ENCODE measurements at regions not wholly inside any gene's neighbourhood (a gene's known extent, or its start where the extent isn't known, plus 50 kb on each side); places are given as distances from the start of the nearest gene placed in this dataset.
"Not testable (repeated sequence)": the region's sequence is repeated elsewhere in the genome, so short reads cannot be mapped to it uniquely, and the experiment has no call there.

DNA sequence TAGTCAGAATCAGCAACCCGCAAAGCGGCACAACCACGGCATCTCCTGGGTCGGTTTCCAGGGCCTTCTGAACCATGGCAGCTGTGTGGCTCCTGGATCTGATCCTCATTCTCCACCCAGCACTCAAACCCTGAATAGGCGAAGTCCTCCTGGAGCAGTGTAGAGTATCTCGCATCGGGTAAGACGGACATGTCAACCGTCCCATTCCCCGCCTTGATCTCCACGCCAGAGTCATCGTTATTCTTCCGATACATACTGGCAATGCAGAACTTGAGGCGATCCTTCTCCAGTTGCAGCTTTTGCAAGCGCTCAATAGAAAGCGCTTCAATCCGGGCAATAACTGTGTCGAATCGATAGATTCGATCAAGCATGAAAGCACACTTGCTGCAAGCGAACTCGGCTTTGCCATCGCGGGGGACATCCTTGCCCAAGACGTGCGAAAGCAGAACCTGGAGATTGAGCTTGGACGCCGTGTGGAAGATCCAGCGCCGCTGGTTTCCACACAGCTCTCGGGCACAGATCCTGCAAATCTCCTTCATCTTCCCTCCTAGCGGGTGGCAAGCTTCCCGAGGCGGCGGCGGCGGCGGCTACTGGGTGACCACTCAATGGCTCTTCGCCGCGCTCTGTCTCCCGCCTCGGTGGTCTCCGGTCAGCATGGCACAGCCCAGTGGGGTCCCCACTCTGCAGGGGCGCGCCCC is 142.9 kb downstream of the NBPF8 start:
- not testable (repeated sequence) for DNase-seq

DNA sequence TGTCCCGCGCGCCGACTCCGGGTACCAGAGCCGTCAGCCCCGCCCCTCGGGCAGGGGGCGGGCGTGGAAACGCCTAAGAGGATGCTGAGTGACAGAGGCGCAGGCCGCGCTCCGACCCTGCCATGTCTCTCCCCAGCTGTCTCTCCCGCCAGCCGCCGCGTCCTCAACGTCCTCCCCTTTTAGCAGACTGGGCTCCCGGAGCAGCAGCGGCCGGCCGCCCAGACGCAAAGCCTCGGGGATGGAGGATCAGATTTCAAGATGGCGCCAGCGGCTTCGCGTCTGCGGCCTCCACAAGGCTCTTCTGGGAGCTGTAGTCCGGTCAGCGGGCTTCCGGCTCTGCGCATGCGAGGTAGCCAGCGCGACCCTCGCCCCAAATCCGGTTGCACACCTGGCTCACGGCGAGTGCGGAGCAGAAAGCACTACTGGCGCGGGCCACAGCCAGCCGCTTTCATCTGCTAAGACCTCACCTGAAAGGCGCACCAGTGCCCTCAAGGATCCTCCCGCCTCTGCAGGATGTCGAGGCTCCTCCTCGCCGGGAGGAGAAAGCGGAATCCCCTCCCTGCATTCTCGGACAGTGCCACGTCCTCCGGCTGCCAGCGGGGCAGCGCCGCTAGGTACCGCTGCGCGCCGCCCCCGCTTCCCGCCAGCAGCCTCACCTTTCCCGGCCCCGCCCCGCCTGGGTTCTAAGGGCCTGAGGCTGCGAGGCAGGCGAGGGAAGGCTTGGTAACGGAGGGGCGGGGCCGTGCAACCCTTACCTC is 143.6 kb downstream of the NBPF8 start:
- DNase-seq = peak; percentile 33

DNA sequence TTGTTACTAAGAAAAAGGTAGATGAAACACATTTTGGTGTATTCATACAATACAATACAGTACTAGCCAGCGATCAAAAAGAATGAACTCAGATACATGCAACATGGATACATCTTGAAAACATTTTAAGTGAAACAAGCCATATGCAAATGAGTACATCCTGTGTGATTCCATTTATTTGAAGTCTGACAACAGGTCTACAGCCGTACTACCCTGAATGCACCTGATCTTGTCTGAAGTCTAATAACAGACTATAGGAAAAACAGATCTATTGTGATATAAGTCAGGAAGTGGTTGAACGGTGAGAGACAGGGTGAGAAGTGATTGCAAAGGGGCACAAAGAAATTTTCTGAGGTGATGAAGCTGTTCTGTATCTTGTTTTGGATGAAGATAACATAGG is 146.9 kb downstream of the NBPF8 start:
- peak; percentile 7 for DNase-seq

DNA sequence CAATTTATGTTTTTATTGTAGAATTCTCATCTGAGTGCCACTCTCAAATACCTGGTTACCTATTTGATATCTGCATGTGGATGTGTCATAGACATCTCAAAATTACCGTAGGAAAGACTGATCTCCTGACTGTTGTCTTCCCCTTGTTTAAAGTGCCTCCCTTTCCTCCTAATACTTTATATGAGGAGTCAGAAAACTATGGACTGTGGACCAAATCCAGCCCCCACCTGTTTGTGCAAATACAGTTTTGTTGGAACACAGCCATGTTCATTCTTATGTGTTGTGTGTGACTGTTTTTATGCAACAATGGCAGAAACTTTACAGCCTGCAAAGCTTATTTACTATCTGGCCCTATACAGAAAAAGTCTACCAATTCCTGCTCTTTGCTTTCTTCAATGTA is 150.6 kb downstream of the NBPF8 start:
- not testable (repeated sequence) for DNase-seq

DNA sequence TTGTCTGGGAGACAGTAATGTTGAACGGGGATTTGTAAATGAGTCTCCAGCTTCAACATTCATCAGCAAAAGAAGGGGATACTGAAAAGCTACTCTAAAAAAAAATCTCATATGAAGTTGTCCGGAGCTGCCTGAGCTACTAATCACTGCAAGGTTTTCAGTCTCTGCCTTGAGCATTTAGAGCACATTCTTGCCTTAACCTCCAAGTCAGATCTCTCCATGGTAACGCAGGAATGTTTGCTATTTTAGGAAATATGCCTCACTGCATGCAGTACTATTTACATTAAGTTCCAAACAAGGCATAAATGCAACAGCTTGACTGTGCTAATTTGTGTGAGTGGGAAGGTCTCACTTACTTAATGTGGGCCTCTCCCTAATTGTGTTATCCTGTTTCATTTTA is 152.8 kb downstream of the NBPF8 start:
- DNase-seq = not testable (repeated sequence)

DNA sequence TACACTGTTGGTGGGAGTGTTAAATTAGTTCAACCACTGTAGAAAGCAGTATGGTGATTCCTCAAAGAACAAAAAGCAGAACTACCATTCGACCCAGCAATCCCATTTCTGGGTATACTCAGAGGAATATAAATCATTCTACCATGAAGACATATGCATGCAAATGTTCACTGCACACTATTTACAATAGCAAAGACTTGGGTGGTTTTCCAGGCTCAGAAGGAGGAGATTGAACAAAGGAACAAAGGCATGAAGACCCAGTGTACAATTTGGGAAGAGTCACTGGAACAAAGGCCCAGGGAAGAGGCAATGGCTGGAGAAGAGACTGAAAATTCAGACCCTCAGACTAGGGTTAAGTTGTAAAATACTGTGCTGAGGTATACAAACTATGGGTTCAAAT is 148.5 kb upstream of the NBPF26 start:
- not testable (repeated sequence) for DNase-seq

DNA sequence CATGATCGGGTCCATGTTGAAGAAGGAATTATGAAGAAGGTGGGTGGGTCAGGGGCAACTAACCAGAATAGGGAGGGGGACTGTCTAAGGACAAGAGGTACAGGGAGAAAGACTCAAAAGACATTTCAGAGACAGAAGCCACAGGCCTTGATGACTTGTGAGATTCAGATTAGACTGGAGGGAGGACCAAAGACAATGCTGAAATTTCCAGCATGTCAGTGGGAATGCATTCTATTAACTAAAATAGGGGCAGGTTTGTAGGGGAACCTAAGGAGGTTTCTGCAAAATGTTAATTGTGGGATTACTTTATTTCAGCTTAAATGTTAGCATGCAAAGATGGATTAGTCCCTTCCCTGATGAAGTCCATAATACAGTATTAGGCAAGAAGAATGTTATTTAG is 141.6 kb upstream of the NBPF26 start:
- DNase-seq = not testable (repeated sequence)

DNA sequence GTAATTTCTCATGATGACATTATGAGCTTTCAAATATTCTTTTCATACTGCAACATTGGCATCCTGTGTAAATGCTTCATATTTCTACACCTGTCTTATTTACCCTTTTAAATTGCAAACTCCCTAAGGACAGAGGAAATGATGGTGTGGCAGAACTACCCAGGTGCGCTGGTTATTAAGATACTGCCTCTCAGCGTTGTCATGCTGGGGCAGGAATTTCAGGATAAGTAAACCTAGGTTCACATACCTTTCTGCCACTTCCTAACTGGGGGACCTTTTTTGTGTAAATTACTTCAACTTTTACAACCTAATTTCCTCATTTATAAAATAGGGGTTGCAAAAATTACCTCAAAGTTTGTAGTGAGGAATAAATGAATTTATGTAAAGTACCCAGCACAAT is 137.7 kb upstream of the NBPF26 start:
- not testable (repeated sequence) for DNase-seq

DNA sequence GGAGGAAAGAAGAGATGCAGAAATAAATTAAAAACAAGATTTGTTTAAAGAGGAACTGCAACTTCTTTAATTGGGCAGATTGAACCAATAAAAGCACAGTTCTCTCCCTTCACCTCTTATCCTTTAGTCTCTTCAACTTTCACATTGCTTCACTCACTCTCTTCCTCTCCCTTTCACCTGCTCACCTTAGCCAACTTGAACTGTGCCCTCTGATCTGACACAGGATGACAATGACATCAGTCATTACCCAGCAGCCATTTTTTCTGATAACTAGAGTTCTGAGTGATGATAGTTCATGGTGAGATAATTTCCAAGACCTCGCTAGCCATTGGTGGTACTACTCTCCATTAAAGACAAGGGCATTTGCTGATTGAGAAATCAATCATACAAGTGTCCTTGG is 134.9 kb upstream of the NBPF26 start:
- not testable (repeated sequence) for DNase-seq

DNA sequence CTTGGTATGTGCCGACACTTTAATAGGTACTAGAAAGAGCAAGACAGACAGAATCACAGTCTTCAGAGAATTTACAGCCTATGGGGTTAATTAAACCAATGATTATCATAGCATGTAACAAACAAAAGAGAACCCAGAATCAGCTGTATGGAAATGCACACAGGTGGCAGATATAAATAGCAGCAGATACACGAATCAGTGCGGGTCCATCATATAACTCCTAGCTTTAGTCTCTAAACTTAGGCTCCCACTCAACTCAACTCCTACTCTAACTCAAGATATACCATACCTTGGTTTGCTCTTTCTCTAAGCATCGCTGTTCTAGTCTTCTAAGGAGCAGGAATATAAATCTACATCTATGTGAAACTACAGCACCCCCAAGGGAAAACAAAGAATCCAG is 132.0 kb upstream of the NBPF26 start:
- DNase-seq = not testable (repeated sequence)

DNA sequence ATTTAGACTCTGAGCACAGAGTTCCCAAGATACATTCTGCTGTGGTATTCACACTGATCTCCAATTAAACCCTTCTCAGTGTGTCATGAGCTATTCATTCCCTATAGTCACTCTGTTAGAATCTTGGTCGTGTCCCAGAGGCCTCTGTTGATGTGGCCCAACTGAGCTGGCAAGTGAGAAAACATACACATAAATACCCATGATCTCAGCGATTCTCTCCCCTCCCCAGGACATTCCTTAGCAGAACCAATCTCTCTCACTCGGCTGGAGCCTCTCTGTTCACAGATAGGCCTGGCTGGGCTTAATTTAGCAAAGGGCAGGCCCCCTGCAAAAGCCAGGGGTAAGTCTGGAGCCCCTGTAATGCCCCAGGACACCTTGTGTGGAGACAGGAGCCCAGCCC is 130.8 kb upstream of the NBPF26 start:
- DNase-seq = not testable (repeated sequence)

DNA sequence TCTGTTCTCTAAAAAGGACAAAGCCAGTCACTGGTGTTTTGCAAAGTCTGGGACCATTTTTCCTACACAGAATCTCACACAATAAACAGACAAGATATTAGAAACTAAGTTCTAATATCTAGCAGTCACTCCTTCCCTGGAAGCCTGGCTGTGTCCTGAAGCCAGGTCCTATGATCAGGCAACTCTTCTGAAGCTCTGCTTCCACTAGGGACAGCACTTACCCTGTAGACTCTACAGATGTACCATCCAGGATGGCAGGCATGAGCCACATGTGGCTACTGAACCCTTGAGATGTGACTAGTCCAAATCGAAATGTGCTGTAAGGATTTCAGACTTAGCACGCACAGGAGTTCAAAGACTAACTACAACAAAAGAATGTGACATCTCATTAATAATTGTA is 130.1 kb upstream of the NBPF26 start:
- not testable (repeated sequence) for DNase-seq

DNA sequence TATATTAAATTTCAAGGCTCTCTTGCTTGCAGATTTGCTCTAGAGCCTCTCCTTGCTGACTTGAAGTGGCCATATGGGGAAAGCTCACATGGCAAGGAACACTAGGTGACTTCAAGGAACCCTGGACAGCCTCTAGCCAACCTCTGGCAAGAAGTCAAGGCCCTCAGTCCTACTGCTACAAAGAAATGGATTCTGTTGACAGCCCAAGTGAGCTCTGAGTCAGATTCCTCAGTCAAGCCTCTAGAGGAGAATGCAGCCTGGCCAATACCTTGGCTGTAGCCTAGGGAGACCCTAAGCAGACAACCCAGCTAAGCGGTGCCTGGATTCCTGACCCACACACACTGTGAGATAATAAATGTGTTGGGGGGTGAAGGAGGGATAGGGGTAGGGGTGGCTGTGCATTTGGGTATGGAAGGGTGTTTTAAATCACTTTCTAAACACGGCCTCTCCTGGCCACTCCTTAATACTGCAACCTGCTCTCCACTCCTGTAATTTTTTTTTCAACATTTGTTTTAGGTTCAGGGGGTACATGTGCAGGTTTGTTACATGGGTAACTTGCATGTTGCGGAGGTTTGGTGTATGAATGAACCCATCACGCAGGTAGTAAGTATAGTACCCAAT is 125.3 kb upstream of the NBPF26 start:
- DNase-seq = not testable (repeated sequence)

DNA sequence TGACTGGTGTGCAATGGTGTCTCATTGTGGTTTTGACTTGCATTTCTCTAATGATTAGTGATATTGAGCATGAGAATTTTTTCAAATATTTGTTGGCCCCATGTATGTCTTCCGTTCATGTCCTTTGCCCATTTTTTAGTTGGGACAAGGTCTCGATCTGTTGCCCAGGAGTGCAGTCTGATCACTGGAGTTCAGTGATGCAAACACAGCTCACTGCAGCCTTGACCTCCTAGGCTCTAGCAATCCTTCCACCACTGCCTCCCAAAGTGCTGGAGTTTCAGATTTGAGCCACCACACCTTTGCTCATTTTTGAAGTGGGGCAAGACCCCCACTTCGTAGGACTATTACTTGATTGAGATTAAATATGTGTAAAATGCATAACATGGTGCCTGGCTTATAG is 124.2 kb upstream of the NBPF26 start:
- DNase-seq = not testable (repeated sequence)

DNA sequence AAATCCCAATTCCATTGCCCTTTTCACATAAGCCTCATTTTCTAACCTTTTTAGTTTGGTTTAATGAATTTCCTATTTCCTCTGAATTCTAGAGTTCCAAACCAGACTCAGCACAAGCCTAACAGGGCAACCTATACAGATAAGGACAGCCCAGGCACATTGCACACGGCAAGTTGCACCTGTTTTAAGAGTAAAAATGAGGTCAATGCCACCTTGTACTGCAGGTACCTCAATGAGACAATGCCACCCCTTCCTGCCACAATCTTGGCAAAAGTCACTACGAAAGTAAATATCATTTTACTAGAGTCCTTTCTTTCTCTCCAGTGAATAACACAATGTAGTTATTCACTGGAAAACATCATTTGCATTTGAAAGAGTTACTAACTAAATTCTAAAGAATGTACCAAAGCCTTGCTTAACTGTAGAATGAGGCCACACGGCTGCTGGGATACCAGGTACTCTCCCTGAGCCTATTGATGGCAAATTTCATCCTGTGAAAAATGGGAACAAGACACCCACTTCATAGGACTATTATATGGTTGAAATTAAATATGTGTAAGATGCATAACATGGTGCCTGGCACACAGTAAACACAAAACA is 123.2 kb upstream of the NBPF26 start:
- DNase-seq = not testable (repeated sequence)

DNA sequence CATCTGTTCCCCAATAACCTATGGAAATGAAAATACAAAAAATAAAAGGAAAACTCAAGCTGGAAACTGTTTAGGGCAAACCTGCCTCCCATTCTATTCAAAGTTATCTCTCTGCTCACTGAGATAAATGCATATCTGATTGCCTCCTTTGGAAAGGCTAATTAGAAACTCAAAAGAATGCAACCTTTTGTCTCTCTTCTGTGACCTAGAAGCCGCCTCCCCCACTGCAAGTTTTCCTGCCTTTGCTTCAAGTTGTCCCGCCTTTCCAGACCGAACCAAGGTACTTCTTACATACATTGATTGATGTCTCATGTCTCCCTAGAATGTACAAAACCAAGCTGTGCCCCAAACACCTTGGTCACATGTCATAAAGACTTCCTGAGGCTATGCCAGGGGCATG is 115.9 kb upstream of the NBPF26 start:
- not testable (repeated sequence) for DNase-seq

DNA sequence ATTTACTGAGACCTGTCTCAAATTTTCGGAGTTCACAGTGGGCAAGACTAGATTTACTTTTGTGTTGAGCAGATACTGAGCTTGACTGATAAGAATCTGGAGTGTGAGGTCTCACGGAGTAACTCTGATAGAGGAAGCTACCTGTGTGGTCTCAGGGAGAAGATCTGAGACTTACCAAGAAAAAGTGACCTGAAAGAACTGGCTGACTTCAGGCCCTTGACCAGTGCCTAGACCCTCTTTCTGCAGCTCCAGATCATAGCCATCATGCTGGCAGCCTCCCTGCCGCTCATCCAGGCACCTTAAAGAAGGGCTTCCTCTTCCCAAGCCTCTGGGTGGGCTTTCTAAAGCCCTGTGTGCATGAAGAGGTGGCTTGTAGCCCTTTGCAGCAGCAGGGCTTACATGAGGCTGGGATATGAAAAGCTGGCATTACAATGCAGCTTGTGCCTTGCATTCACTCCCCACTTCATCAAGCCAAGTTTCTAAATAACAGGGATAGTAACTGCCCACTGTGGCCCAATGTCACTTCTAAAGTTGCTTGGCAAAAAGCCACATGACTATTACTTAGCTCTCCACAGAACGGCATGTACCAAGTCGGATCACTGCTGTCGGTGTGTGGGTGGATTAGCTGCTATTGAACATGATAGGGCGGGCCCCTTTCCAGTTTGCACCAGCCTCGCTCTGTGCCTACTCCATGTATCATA is 115.3 kb upstream of the NBPF26 start:
- not testable (repeated sequence) for DNase-seq

DNA sequence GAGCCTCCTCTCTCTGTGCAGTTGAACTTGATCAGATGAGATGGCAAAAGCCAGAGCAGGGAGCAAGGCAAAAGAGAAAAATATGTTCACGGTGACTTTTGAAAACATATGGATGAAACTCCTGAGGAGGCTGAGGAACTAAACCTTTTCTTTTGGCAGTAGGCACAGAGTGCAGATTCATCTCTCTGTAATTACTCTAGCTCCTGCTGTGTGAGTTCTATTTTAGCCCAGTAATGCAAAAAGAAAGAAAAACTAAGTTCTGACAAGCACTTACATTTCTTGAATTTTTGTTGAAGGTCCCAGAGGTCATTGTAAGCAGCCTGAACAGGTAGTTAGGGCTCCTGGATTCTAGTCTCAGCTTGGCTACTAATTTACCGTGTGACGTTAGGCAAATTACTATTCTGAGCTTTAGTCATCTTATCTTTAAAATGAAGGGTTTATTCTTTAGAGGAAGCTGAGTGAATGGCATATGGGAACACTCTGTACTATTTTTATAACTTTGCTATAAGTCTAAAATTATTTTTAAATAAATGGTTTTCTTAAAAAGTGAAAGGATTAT is 114.7 kb upstream of the NBPF26 start:
- not testable (repeated sequence) for DNase-seq

DNA sequence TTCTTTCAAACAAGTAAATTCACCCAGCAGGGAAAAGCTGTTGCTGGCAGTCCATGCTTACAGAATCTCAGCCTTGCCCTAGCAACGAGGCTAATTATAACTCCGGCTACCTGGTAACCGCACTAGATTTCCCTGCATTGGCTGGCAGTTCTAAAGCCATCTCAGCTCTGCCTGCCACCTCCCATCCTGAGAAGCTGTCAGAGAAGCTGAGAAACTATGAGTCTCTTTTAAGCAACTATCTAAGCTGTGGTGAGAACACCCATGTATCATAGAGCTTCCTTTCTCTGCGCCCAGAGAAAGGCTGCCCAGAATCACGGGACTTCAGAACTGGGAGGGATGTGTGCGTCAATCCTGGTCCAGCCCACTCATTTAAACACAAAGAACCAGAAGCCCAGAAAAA is 113.9 kb upstream of the NBPF26 start:
- not testable (repeated sequence) for DNase-seq

DNA sequence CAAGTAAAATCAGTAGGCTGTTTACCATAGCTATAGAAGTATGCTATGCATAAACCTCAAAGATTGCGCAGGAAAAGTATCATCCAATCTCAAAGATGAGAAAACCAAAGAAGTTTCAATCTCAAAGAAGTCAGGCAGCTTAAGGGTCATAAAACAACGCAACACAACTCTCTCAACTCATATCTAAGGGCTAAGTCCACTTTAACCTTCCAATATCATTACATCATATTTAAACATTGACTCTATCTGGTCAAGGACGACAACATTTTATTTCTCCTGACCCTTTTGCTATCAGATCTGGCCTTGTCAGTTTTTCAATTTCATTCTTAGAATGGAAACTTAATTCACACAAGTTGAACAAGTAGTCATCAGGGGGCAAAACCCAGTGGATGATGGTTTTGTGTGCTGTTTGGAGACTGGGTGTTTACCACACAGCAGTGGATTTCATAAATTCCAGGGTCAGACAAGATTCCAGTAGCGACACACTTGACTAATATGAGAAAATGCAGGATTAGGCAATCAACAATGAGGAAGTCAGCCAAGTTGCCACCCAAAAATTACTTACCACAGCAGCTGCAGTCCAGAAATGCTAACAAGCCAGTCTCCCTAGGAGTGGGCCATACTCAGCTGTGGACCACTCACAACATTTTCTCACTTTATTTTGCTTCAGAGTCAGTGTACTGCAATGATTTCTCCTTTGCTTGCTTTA is 108.7 kb upstream of the NBPF26 start:
- DNase-seq = not testable (repeated sequence)

DNA sequence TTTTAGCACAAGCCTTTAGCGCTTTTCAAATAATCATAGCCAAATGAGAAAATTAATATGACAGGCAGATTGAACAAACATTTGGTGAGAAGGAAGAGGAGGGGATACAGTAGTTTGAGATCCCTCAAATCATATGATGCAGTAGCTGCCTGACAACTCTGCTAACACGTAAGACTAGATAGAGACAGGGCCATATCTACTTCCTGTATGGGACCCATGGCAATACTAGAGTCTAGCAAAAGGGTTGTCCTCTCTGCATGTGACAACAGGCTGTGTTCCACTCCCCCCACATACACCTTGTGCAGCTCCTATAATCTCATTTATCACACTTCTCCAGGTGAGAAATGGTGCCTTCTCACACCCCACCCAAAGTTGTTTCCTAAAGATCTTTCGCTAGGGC is 106.3 kb upstream of the NBPF26 start:
- not testable (repeated sequence) for DNase-seq

All from CD4-positive, alpha-beta T cell treated with Interferon gamma for 1 hour (primary cell).